Gastrocnemius medialis (tissue), 4 donors: ENCODE measurements at regions not wholly inside any gene's neighbourhood (a gene's known extent, or its start where the extent isn't known, plus 50 kb on each side); places are given as distances from the start of the nearest gene placed in this dataset.

Experiments
- ATAC-seq, 2 donors: fragments of 150-250 bp; one replicate each; pipeline ENCODE4 v1.9.1; 2016
- DNase-seq, 2 donors: peaks; one replicate each; pipeline ENCODE4 v3.0.0-alpha.2; 2019
- H3K27ac ChIP-seq, 4 donors: fragments of 200-600 bp; sonication (generic); 1 replicate in 1 of 4; 2 replicates in 3 of 4; pipeline ENCODE4 v1.5.1; 2016 to 2018; ENCODE audit warnings: mild to moderate bottlenecking in 2 of 4, moderate library complexity in 1 of 4
- H3K27me3 ChIP-seq, 3 donors: fragments of 200-600 bp; sonication (generic) in 2 of 3; 1 replicate in 1 of 3; 2 replicates in 2 of 3; pipeline versions ENCODE4 v1.5.1 to v1.6.0; 2016 to 2019; ENCODE audit warnings: mild to moderate bottlenecking in 1 of 3, moderate library complexity in 1 of 3
- H3K36me3 ChIP-seq, 2 donors: fragments of 200-600 bp; sonication (generic) in 1 of 2; one replicate each; pipeline ENCODE4 v1.5.1; 2017 to 2018
- H3K4me1 ChIP-seq, 2 donors: fragments of 200-600 bp; sonication (generic) in 1 of 2; one replicate each; pipeline ENCODE4 v1.5.1; 2016 to 2017; ENCODE audit warnings: mild to moderate bottlenecking in 2 of 2
- H3K4me3 ChIP-seq, 4 donors: fragments of 200-600 bp; sonication (generic) in 3 of 4; 1 replicate in 1 of 4; 2 replicates in 3 of 4; pipeline ENCODE4 v1.5.1; 2016 to 2019; ENCODE audit warnings: mild to moderate bottlenecking in 2 of 4
- H3K9me3 ChIP-seq, 3 donors: fragments of 200-600 bp; sonication (generic) in 2 of 3; 1 replicate in 1 of 3; 2 replicates in 2 of 3; pipeline ENCODE4 v1.5.1; 2016 to 2019
- CTCF ChIP-seq, 5 experiments: fragments of 450-650 bp in 3 of 5; fragments of 200-600 bp in 2 of 5; sonication (generic) in 2 of 5; IDR thresholded peaks in 4 of 5; conservative IDR thresholded peaks in 1 of 5; 1 replicate in 4 of 5; 2 replicates in 1 of 5; pipeline ENCODE4 v1.5.1; 2016 to 2019; ENCODE audit warnings: antibody characterized with exemption in 5 of 5, mild to moderate bottlenecking in 3 of 5, moderate library complexity in 3 of 5
- POLR2A ChIP-seq, 2 donors: fragments of 450-650 bp; IDR thresholded peaks; one replicate each; pipeline ENCODE4 v1.6.1; 2017; ENCODE audit warnings: antibody characterized with exemption in 2 of 2, mild to moderate bottlenecking in 2 of 2, moderate library complexity in 2 of 2
- in situ Hi-C, 4 donors: fragments of 200-750 bp; cut with MboI; loops; one replicate each; pipeline versions ENCODE4 v1.15.0 to v1.8.0; 2017; ENCODE audit warnings: low sequenced_read_pairs in 4 of 4
- intact Hi-C: fragments of 100-400 bp; cut with DNase I; formaldehyde crosslinking; loops from one replicate; pipeline ENCODE4 v1.15.1; 2023; ENCODE audit warnings: low total_unique reads

GRCh38 chr21:15480160-15480559, 249.6 kb upstream of the USP25 start:
- TF ChIP-seq POLR2A (IDR thresholded peaks at IDR 0.05) (no peak), CTCF (IDR thresholded peaks at IDR 0.05 in 4 of 5, conservative IDR thresholded peaks at IDR 0.05 in 1 of 5) (no peak)
- Histone ChIP-seq H3K4me1 (peaks cover 0 to 10% of the 10 kb centered on the region in 2 donors), H3K36me3 (no peaks in the 10 kb centered on the region), H3K27me3 (no peaks in the 10 kb centered on the region), H3K9me3 (no peaks in the 10 kb centered on the region), H3K27ac (no peak overlapping the region), H3K4me3 (no peak overlapping the region)
- intact Hi-C loops (loop anchor here (10.0 kb wide), 2 partner anchors 1095 to 1225 kb away; partner anchors contain the start of gene HSPA13), in situ Hi-C loops (loop anchor here in 2 of 4 donors (25.0 kb wide), 2 partner anchors 343 to 357 kb away; no protein-coding TSS in a partner anchor)
- DNase-seq, result no peak
- no peak for ATAC-seq

GRCh38 chr21:15483138-15483780, 246.5 kb upstream of the USP25 start:
- intact Hi-C loops, result loop anchor here (1.0 to 10.0 kb wide), 4 partner anchors 418 to 1228 kb away; partner anchors contain the start of genes HSPA13 and NRIP1
- no peaks in the 10 kb centered on the region for H3K9me3 ChIP-seq
- in situ Hi-C loops, result loop anchor here in 2 of 4 donors (25.0 kb wide), 2 partner anchors 346 to 354 kb away; no protein-coding TSS in a partner anchor

GRCh38 chr21:15486460-15487195, 243.2 kb upstream of the USP25 start:
- intact Hi-C loops, result loop anchor here (10.0 kb wide), 2 partner anchors 1102 to 1232 kb away; partner anchors contain the start of gene HSPA13
- DNase-seq, result no peak
- H3K27ac ChIP-seq, result no peak overlapping the region
- TF ChIP-seq POLR2A (IDR thresholded peaks at IDR 0.05), result no peak
- no peak for TF ChIP-seq CTCF (IDR thresholded peaks at IDR 0.05 in 4 of 5, conservative IDR thresholded peaks at IDR 0.05 in 1 of 5)
- H3K36me3 ChIP-seq, result no peaks in the 10 kb centered on the region
- no peaks in the 10 kb centered on the region for H3K9me3 ChIP-seq
- in situ Hi-C loops, result loop anchor here in 2 of 4 donors (25.0 kb wide), 2 partner anchors 349 to 351 kb away; no protein-coding TSS in a partner anchor
- H3K4me3 ChIP-seq, result no peak overlapping the region
- H3K27me3 ChIP-seq, result no peaks in the 10 kb centered on the region
- ATAC-seq, result no peak
- peaks cover 0 to 10% of the 10 kb centered on the region in 2 donors for H3K4me1 ChIP-seq

More at GRCh38 chr21:15483138-15483780, 246.5 kb upstream of the USP25 start:
- H3K27me3 ChIP-seq, result no peaks in the 10 kb centered on the region
- peaks cover 0 to 10% of the 10 kb centered on the region in 2 donors for H3K4me1 ChIP-seq
- H3K4me3 ChIP-seq, result no peak overlapping the region
- DNase-seq (peak; percentile 80 to 81), ATAC-seq (peak; percentile 96 to 98)
- no peaks in the 10 kb centered on the region for H3K36me3 ChIP-seq
- TF ChIP-seq CTCF (IDR thresholded peaks at IDR 0.05 in 4 of 5, conservative IDR thresholded peaks at IDR 0.05 in 1 of 5) (peak; percentile 83 to 95 (median 87)), POLR2A (IDR thresholded peaks at IDR 0.05) (no peak)
- no peak overlapping the region for H3K27ac ChIP-seq

GRCh38 chr21:15487196-15487550, 242.6 kb upstream of the USP25 start:
- Histone ChIP-seq H3K27ac (no peak overlapping the region), H3K27me3 (no peaks in the 10 kb centered on the region), H3K4me3 (no peak overlapping the region), H3K4me1 (peaks cover 0 to 9% of the 10 kb centered on the region in 2 donors), H3K36me3 (no peaks in the 10 kb centered on the region), H3K9me3 (no peaks in the 10 kb centered on the region)
- no peak for ATAC-seq
- no peak for DNase-seq
- intact Hi-C loops, result loop anchor here (10.0 kb wide), 2 partner anchors 1102 to 1232 kb away; partner anchors contain the start of gene HSPA13
- TF ChIP-seq CTCF (IDR thresholded peaks at IDR 0.05 in 4 of 5, conservative IDR thresholded peaks at IDR 0.05 in 1 of 5), result no peak
- TF ChIP-seq POLR2A (IDR thresholded peaks at IDR 0.05), result no peak
- in situ Hi-C loops, result loop anchor here in 2 of 4 donors (25.0 kb wide), 2 partner anchors 350 kb away; no protein-coding TSS in a partner anchor
